ENCODE measurements at regions not wholly inside any gene's neighbourhood (a gene's known extent, or its start where the extent isn't known, plus 50 kb on each side); places are given as distances from the start of the nearest gene placed in this dataset.

DNA sequence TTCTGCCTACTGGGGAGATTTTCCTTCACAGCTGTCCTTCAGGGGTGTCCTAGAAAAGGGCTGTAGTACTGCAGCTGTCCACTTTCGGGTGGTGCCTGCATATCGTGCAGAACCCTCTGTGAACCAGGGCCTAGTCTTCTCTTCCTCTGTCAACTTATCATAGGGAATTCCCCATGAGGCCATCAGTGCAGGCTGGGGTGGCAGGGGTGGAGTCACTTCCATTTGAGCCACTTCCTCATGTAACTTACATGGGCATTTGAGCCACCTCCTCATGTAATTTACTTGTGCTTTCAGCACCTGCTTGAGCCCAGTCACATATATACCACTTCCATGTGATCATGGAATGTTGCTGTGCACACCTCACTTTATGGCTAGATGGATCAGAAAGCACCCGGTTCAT lies 742.0 kb upstream of the RGMB start:
- intact Hi-C loops (cut with DNase I; ENCODE audit: low total_unique reads) (no loop called here), in situ Hi-C loops (cut with MboI; ENCODE audit: low sequenced_read_pairs in 4 of 4) (no loop called here)
- ATAC-seq (no peak), DNase-seq (no peak)
- Histone ChIP-seq H3K9me3 (no peaks in the 10 kb centered on the region), H3K27me3 (no peaks in the 10 kb centered on the region), H3K4me3 (no peak overlapping the region), H3K4me1 (no peaks in the 10 kb centered on the region), H3K36me3 (no peaks in the 10 kb centered on the region), H3K27ac (no peak overlapping the region)
- TF ChIP-seq, protein P1, sequence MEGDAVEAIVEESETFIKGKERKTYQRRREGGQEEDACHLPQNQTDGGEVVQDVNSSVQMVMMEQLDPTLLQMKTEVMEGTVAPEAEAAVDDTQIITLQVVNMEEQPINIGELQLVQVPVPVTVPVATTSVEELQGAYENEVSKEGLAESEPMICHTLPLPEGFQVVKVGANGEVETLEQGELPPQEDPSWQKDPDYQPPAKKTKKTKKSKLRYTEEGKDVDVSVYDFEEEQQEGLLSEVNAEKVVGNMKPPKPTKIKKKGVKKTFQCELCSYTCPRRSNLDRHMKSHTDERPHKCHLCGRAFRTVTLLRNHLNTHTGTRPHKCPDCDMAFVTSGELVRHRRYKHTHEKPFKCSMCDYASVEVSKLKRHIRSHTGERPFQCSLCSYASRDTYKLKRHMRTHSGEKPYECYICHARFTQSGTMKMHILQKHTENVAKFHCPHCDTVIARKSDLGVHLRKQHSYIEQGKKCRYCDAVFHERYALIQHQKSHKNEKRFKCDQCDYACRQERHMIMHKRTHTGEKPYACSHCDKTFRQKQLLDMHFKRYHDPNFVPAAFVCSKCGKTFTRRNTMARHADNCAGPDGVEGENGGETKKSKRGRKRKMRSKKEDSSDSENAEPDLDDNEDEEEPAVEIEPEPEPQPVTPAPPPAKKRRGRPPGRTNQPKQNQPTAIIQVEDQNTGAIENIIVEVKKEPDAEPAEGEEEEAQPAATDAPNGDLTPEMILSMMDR (IDR thresholded peaks at IDR 0.05 in 4 of 5, conservative IDR thresholded peaks at IDR 0.05 in 1 of 5): no peak
- no peak for TF ChIP-seq POLR2A (IDR thresholded peaks at IDR 0.05)

DNA sequence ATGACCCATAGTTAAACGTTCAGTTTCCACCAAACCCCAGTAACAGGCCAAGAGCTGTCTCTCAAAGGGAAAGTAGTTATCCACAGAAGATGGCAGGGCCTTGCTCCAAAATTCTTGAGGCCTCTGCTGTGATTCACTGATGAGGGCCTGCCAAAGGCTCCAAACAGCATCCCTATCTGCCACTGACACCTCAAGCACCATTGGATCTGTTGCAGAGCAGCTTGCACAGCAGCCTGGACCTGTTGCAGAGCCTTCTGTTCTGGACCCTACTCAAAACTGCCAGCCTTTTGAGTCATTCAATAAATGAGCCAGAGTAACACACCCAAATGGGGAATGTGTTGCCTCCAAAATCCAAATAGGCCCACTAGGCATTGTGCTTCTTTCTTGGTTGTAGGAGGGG lies 741.5 kb upstream of the RGMB start:
- Histone ChIP-seq H3K4me1 (no peaks in the 10 kb centered on the region), H3K36me3 (no peaks in the 10 kb centered on the region), H3K27ac (no peak overlapping the region), H3K9me3 (no peaks in the 10 kb centered on the region), H3K27me3 (no peaks in the 10 kb centered on the region), H3K4me3 (no peak overlapping the region)
- TF ChIP-seq, protein P1 (IDR thresholded peaks at IDR 0.05 in 4 of 5, conservative IDR thresholded peaks at IDR 0.05 in 1 of 5): no peak
- TF ChIP-seq POLR2A (IDR thresholded peaks at IDR 0.05): no peak
- in situ Hi-C loops (cut with MboI; ENCODE audit: low sequenced_read_pairs in 4 of 4) (no loop called here), intact Hi-C loops (cut with DNase I; ENCODE audit: low total_unique reads) (no loop called here)
- DNase-seq (no peak), ATAC-seq (no peak)

DNA sequence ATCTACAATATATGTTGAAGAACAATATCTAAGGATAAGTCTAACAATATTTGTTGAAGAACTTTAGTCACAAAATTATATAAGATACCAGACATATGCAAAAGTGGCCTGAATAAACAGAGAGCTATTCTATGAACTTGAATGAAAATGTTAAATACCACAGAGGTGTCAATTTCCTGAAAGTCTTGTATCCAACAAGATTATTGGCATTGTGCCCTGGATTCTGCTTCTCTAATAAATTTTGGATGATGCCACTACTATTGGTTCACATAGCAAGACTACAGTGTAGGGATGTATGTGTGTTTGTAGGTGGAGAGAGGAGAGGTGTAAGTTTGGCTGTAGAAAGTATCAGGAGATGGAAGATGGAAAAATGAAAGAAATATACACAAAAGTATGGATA lies 731.8 kb upstream of the RGMB start:
- no peak for TF ChIP-seq POLR2A (IDR thresholded peaks at IDR 0.05)
- TF ChIP-seq, protein P1 (IDR thresholded peaks at IDR 0.05 in 4 of 5, conservative IDR thresholded peaks at IDR 0.05 in 1 of 5): no peak
- in situ Hi-C loops (cut with MboI; ENCODE audit: low sequenced_read_pairs in 4 of 4) (no loop called here), intact Hi-C loops (cut with DNase I; ENCODE audit: low total_unique reads) (no loop called here)
- Histone ChIP-seq H3K4me1 (no peaks in the 10 kb centered on the region), H3K27me3 (no peaks in the 10 kb centered on the region), H3K4me3 (no peak overlapping the region), H3K9me3 (no peaks in the 10 kb centered on the region), H3K36me3 (no peaks in the 10 kb centered on the region), H3K27ac (no peak overlapping the region)
- ATAC-seq (no peak), DNase-seq (no peak)

DNA sequence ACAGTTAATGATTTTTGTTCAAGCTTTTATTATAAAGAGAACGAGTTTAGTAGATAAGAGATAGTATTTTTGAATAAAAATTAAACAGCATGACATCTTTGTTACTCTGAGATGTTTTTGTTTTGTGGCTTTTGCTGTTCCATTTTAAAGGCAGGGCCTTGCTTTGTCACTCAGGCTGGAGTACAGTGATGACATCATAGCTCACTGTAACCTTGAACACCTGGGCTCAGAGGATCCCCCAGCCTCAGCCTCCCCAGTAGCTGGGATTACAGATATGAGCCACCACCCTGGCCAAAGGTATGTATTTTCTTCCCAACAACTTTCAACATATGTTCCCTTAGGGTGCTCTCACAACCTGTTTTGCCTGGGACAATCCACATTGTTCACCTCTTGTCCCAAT lies 730.9 kb upstream of the RGMB start:
- Histone ChIP-seq H3K27ac (no peak overlapping the region), H3K4me1 (no peaks in the 10 kb centered on the region), H3K9me3 (no peaks in the 10 kb centered on the region), H3K27me3 (no peaks in the 10 kb centered on the region), H3K36me3 (no peaks in the 10 kb centered on the region), H3K4me3 (no peak overlapping the region)
- DNase-seq (no peak), ATAC-seq (no peak)
- in situ Hi-C loops (cut with MboI; ENCODE audit: low sequenced_read_pairs in 4 of 4): no loop called here
- TF ChIP-seq POLR2A (IDR thresholded peaks at IDR 0.05): no peak
- TF ChIP-seq, protein P1 (IDR thresholded peaks at IDR 0.05 in 4 of 5, conservative IDR thresholded peaks at IDR 0.05 in 1 of 5): no peak
- intact Hi-C loops (cut with DNase I; ENCODE audit: low total_unique reads): no loop called here

DNA sequence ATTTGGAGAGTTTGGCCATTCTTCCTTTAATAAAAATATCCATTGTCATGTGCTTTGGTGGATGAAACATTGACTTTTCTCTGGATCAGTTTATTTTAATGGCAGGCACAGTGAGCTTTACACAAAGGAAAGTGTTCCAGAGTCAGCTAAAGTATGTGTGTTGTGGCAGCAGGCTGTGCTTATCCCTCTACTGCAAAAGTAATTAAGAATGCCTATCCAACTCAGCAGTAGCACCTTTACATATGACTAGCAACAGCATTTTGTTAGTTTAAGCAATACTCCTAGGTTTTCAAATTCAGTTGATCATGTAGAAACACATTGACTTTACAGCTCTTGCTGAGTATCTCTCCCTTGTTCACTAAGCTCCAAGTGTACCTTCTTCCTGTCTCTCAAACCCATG lies 730.5 kb upstream of the RGMB start:
- Histone ChIP-seq H3K27me3 (no peaks in the 10 kb centered on the region), H3K27ac (no peak overlapping the region), H3K9me3 (no peaks in the 10 kb centered on the region), H3K4me1 (no peaks in the 10 kb centered on the region), H3K36me3 (no peaks in the 10 kb centered on the region), H3K4me3 (no peak overlapping the region)
- in situ Hi-C loops (cut with MboI; ENCODE audit: low sequenced_read_pairs in 4 of 4) (no loop called here), intact Hi-C loops (cut with DNase I; ENCODE audit: low total_unique reads) (no loop called here)
- DNase-seq (no peak), ATAC-seq (no peak)
- TF ChIP-seq, protein P1 (IDR thresholded peaks at IDR 0.05 in 4 of 5, conservative IDR thresholded peaks at IDR 0.05 in 1 of 5): no peak
- no peak for TF ChIP-seq POLR2A (IDR thresholded peaks at IDR 0.05)

Data from gastrocnemius medialis (tissue), 4 donors.